ENCODE measurements at regions not wholly inside any gene's neighbourhood (a gene's known extent, or its start where the extent isn't known, plus 50 kb on each side); places are given as distances from the start of the nearest gene placed in this dataset.

GRCh38 chr3:162195147-162195546 is 698.5 kb downstream of the OTOL1 start:
- TF ChIP-seq CTCF (IDR thresholded peaks at IDR 0.05) (no peak), POLR2A (IDR thresholded peaks at IDR 0.05) (no peak), EP300 (IDR thresholded peaks at IDR 0.05) (no peak)

Data from tibial nerve (tissue), 4 donors.